ENCODE measurements at regions not wholly inside any gene's neighbourhood (a gene's known extent, or its start where the extent isn't known, plus 50 kb on each side); places are given as distances from the start of the nearest gene placed in this dataset.

DNA sequence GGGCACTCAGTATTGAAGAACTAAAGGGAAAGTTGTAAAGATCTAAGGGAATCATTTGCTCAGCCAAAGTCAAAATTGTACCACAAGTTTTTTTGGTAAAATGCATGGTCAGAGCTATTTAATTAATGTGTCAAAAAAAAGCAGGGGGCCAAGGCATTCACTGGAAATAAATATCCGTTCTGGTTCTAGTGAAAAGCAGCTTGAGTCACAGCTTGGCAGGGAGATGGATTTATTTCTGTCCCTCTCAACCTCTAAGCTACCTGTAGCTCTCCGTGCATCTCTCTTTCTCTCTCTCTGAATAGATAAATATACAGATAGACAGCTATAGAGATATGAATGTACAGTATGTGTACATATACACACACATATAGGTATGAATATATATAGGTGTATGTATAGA, 554.4 kb upstream of the TMEM132C start:
- DNase-seq: no peak
- intact Hi-C loops (cut with DNase I): no loop called here
- Histone ChIP-seq H3K27me3 (no peaks in the 10 kb centered on the region), H3K27ac (no peak overlapping the region), H3K4me3 (no peak overlapping the region), H3K36me3 (replicated peaks in 1 of 2) (no peaks in the 10 kb centered on the region), H3K4me1 (replicated peaks in 1 of 2) (no peaks in the 10 kb centered on the region), H3K9me3 (replicated peaks in 1 of 3) (no peaks in the 10 kb centered on the region)
- TF ChIP-seq POLR2A (IDR thresholded peaks at IDR 0.05): no peak
- TF ChIP-seq, protein P1, sequence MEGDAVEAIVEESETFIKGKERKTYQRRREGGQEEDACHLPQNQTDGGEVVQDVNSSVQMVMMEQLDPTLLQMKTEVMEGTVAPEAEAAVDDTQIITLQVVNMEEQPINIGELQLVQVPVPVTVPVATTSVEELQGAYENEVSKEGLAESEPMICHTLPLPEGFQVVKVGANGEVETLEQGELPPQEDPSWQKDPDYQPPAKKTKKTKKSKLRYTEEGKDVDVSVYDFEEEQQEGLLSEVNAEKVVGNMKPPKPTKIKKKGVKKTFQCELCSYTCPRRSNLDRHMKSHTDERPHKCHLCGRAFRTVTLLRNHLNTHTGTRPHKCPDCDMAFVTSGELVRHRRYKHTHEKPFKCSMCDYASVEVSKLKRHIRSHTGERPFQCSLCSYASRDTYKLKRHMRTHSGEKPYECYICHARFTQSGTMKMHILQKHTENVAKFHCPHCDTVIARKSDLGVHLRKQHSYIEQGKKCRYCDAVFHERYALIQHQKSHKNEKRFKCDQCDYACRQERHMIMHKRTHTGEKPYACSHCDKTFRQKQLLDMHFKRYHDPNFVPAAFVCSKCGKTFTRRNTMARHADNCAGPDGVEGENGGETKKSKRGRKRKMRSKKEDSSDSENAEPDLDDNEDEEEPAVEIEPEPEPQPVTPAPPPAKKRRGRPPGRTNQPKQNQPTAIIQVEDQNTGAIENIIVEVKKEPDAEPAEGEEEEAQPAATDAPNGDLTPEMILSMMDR (IDR thresholded peaks at IDR 0.05): no peak
- WGBS, 4 donors: 46 to 57% (median 53%) methylated on average over 2 of the region's 2 CpGs

DNA sequence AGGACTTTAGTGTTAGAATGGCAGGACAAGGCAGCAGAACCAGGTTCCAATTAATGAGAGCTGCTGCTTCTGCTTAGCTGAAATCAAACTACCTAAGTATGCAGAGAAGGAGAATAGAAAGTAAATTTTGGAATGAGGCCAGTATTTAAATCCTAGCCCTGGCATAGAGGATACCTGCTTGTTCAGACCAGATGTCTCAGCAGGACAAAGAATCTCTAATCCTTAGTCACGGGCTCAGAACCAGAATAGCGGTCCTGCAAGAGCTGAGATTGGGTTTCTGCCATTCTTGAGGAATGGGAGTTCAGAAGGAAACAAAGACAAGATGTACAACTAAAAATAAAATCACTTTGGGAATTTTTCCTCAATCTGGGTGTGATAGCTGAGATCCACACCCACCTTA, 550.8 kb upstream of the TMEM132C start:
- intact Hi-C loops (cut with DNase I): no loop called here
- H3K9me3 ChIP-seq (replicated peaks in 1 of 3): no peaks in the 10 kb centered on the region
- H3K4me1 ChIP-seq (replicated peaks in 1 of 2): no peaks in the 10 kb centered on the region
- 77 to 83% (median 81%) methylated on average over 2 of the region's 2 CpGs for WGBS, 4 donors
- no peaks in the 10 kb centered on the region for H3K27me3 ChIP-seq
- H3K27ac ChIP-seq: no peak overlapping the region
- no peaks in the 10 kb centered on the region for H3K36me3 ChIP-seq (replicated peaks in 1 of 2)
- H3K4me3 ChIP-seq: no peak overlapping the region
- TF ChIP-seq, protein P1 (IDR thresholded peaks at IDR 0.05): no peak
- no peak for TF ChIP-seq POLR2A (IDR thresholded peaks at IDR 0.05)
- no peak for DNase-seq

DNA sequence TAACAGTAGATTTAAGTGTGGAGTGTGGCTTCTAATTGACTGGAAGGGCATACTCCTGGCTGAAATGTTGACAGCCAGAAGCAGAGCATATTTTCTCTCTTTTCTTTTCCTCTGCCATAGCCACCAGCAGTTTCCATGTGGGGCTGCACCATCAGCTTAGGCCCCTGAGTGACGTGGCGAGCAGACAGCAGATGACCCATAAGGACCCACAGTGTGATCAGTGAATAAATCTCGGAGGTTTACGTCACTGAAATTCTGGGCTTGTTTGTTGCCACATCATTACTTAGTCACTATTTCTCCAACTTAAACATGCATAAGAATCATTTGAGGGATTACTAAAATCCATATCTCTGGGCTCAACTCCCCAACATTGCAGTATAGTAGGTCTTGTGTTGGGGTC, 549.7 kb upstream of the TMEM132C start:
- Histone ChIP-seq H3K4me3 (no peak overlapping the region), H3K4me1 (replicated peaks in 1 of 2) (no peaks in the 10 kb centered on the region), H3K27me3 (no peaks in the 10 kb centered on the region), H3K36me3 (replicated peaks in 1 of 2) (no peaks in the 10 kb centered on the region), H3K27ac (no peak overlapping the region), H3K9me3 (replicated peaks in 1 of 3) (no peaks in the 10 kb centered on the region)
- TF ChIP-seq, protein P1 (IDR thresholded peaks at IDR 0.05): no peak
- TF ChIP-seq POLR2A (IDR thresholded peaks at IDR 0.05): no peak
- intact Hi-C loops (cut with DNase I): no loop called here
- 71 to 84% (median 79%) methylated on average over 4 of the region's 4 CpGs for WGBS, 4 donors
- DNase-seq: no peak

DNA sequence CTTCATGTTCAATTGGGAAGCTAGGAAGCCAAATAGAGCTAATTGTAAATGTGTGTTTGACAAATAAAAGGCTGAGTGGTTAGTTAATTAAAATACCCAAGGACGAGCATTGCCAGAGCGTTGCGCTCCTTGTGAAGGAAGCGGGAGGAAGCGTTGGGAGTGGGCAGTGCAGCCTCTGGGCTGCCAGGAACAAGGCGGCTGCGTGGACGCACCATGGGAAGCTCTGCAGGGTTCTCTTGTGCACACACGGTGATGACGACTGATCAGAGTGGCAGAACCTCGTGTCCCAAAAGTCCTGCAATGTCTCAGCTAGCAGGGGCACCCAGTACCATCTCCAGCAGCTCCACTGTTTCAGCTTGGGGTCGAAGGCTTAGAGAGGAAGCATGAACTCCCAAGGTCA, 546.6 kb upstream of the TMEM132C start:
- intact Hi-C loops (cut with DNase I): no loop called here

More for the DNA sequence above, 546.6 kb upstream of the TMEM132C start:
- no peaks in the 10 kb centered on the region for H3K4me1 ChIP-seq (replicated peaks in 1 of 2)
- no peak for DNase-seq
- TF ChIP-seq, protein P1 (IDR thresholded peaks at IDR 0.05): no peak
- TF ChIP-seq POLR2A (IDR thresholded peaks at IDR 0.05): no peak
- no peaks in the 10 kb centered on the region for H3K9me3 ChIP-seq (replicated peaks in 1 of 3)
- H3K36me3 ChIP-seq (replicated peaks in 1 of 2): no peaks in the 10 kb centered on the region
- no peaks in the 10 kb centered on the region for H3K27me3 ChIP-seq
- no peak overlapping the region for H3K27ac ChIP-seq
- WGBS, 4 donors: 82 to 94% (median 89%) methylated on average over 12 of the region's 12 CpGs
- H3K4me3 ChIP-seq: no peak overlapping the region

All from adrenal gland (tissue), 9 donors.